Fibroblast of pulmonary artery (primary cell): ENCODE measurements at regions not wholly inside any gene's neighbourhood (a gene's known extent, or its start where the extent isn't known, plus 50 kb on each side); places are given as distances from the start of the nearest gene placed in this dataset.

Experiments used
- DNase-seq: peaks from one replicate; pipeline ENCODE4 v3.0.0-alpha.2; 2010; ENCODE audit warnings: low read depth
- H3K4me3 ChIP-seq: replicated peaks from 2 replicates; pipeline ENCODE4 v1.5.1; 2011; ENCODE audit warnings: low read depth, mild to moderate bottlenecking, control low read depth, low read length, moderate library complexity
- CTCF ChIP-seq: IDR thresholded peaks from 2 replicates; pipeline ENCODE4 v1.5.1; 2011; ENCODE audit warnings: mild to moderate bottlenecking, control low read depth, low read length, inconsistent platforms; ENCODE audit errors: missing control alignments

- no peak for TF ChIP-seq CTCF
- DNase-seq = no peak
- no peak overlapping the region for H3K4me3 ChIP-seq
Observed at GRCh38 chr20:50265245-50265946, 74.8 kb downstream of the CEBPB start.

- TF ChIP-seq CTCF = no peak
- H3K4me3 ChIP-seq = no peak overlapping the region
- DNase-seq = no peak
Observed at GRCh38 chr20:50266293-50267040, 75.8 kb downstream of the CEBPB start.

DNA sequence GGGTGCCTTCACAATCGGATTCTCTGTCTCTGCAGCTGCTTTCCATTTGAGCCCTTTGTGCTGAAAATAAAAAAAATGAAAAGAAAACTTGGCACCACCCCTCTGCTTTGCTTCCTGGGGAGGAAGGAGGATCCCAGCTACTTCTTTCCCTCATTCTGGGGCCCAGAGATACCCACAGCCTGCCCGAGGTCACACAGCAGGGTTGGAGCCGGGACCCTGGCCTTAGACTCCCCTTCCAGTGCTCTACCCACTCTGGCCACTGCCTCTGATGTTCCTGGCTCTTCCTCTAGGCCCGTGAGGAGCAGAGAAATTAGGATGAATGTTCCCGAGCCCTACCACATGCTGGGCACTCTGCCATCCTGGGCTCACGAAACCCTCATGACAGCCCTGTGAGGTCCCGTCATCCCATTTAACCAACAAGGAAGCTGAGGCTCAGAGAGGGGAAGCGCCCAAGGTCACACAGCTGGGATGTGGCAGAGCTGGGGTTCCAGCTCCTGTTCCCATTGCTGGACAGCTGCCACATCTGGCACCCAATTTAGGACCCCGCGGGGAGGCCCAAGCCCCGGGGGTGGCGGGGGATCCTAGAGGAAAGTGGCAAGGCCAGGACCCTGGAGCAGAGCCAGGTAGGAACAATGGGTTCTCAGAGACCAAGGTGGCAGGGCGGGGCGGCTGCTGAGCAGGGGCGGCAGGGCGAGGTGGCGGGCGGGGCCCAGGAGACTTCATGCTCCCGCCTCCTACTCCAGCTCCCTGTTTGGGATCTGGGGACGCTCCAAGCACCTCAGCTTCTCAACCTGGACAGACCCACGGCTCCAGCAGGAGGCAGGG lies 76.6 kb downstream of the CEBPB start:
- DNase-seq = peak; percentile 70
- no peak for TF ChIP-seq CTCF
- no peak overlapping the region for H3K4me3 ChIP-seq

GRCh38 chr20:50267866-50268219 lies 77.2 kb downstream of the CEBPB start:
- TF ChIP-seq CTCF = no peak
- DNase-seq = no peak
- H3K4me3 ChIP-seq = no peak overlapping the region

DNA sequence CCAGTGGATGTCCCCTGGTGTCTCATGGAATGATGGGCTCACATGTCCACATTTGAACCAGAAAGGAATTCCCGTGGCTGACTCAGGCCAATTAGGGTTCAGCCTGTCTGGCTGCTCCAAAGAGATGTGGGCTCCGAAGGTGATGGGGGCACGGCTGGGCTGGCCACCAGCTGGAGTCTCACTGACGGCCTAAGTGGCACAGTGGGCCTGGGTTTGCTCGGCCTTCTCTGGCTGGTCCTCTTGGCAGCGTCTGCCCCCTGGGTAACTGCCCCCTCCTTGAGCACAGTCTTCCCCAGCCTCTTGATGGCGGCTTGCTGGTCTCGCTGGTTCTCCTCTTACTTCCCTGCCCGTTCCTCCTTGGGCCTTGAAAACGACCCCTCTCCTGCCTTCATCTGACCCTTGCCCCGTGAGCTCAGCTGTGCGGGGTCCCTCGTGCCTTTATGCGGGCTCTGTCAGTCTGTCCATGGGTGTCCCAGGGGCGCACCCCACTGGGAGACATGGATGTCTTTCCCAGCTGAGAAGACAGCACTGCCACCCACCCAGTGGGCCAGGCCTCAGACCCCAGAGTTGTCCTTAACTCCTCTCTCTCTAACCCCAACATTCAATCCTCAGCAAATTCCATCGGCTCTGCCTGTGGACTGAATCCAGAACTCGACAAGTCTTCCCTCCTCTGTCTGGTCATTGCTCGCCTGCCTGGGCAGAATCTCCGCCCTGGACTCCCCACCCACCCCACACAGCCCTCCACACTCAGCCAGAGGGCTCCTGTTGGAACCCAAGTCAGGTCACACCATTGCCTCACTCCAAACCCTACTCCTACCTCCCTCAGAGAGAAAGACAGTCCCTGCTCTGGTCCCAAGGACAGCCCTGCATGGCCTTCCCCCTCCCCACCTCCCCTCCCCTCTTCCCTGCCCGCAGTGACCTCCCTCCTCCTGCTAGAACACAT lies 78.7 kb downstream of the CEBPB start:
- TF ChIP-seq CTCF = no peak
- no peak overlapping the region for H3K4me3 ChIP-seq
- DNase-seq = no peak

GRCh38 chr20:50270034-50270395 lies 79.4 kb downstream of the CEBPB start:
- no peak for TF ChIP-seq CTCF

More at GRCh38 chr20:50270034-50270395, 79.4 kb downstream of the CEBPB start:
- no peak overlapping the region for H3K4me3 ChIP-seq
- no peak for DNase-seq
